Cardiac muscle cell (in vitro differentiated cells and primary cell): ENCODE measurements at regions not wholly inside any gene's neighbourhood (a gene's known extent, or its start where the extent isn't known, plus 50 kb on each side); places are given as distances from the start of the nearest gene placed in this dataset.

Experiments used
- DNase-seq, 2 donors: peaks; one replicate each; pipeline versions ENCODE4 v3.0.0 to v3.0.0-alpha.2; 2010 to 2017; ENCODE audit warnings: low read depth in 1 of 2, low spot score in 1 of 2
- H3K27ac ChIP-seq: fragments of 200-600 bp; sonication (generic); 2 replicates; pipeline ENCODE4 v1.5.1; 2016
- H3K27me3 ChIP-seq: fragments of 200-600 bp; sonication (generic); 2 replicates; pipeline ENCODE4 v1.6.0; 2016; ENCODE audit warnings: control low read depth
- H3K36me3 ChIP-seq: fragments of 200-600 bp; sonication (generic); 2 replicates; pipeline ENCODE4 v1.5.1; 2016; ENCODE audit warnings: control low read depth
- H3K4me1 ChIP-seq: fragments of 200-600 bp; sonication (generic); 2 replicates; pipeline ENCODE4 v1.8.1; 2017; ENCODE audit warnings: low read depth, mild to moderate bottlenecking, mixed run types
- H3K4me3 ChIP-seq: fragments of 200-600 bp; sonication (generic); 2 replicates; pipeline ENCODE4 v1.5.1; 2016; ENCODE audit warnings: mild to moderate bottlenecking
- H3K9me3 ChIP-seq: fragments of 200-600 bp; sonication (generic); 2 replicates; pipeline ENCODE4 v1.5.1; 2017; ENCODE audit warnings: low read depth, mild to moderate bottlenecking, control low read depth
- TF ChIP-seq, protein P1 (sequence below): IDR thresholded peaks from 2 replicates; pipeline ENCODE4 v1.5.1; 2012; ENCODE audit warnings: low read depth, mild to moderate bottlenecking, low read length

DNA sequence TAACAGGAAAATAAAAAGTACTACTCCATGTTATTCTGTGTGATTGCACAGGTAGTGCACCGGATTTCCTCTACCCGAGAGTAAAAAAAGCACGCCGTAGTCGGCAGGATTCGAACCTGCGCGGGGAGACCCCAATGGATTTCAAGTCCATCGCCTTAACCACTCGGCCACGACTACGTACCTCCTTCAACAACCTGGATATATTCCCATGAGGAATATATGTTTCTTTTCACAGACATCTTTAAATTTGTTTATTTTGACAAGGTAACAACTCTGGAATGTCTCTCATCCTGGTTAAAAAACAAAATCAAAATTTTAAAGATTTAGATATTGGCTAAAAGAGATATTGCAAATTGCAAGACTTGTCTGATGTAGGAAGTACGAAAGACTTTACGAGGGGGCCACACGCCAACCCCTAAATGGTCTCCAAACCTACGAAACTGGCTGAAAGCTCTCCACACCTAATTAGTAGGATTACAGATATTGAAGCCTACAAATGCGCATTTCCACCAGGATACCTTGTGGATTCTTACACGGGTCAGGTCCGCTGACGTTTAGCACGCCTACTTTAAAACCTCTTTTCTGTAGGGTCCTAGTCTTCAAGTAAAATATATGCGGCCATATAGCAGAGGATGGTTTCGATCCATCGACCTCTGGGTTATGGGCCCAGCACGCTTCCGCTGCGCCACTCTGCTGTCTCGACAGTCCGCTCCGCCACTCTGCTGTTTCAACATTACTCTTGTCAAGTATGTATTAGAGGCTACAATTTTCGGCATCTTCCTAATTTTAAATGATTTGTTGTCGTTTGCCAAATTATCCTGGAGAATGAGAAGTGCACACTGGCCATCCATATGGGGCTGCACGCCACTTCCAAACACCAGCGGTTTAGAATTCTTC lies 52.2 kb upstream of the BTN3A2 start:
- TF ChIP-seq, protein P1, sequence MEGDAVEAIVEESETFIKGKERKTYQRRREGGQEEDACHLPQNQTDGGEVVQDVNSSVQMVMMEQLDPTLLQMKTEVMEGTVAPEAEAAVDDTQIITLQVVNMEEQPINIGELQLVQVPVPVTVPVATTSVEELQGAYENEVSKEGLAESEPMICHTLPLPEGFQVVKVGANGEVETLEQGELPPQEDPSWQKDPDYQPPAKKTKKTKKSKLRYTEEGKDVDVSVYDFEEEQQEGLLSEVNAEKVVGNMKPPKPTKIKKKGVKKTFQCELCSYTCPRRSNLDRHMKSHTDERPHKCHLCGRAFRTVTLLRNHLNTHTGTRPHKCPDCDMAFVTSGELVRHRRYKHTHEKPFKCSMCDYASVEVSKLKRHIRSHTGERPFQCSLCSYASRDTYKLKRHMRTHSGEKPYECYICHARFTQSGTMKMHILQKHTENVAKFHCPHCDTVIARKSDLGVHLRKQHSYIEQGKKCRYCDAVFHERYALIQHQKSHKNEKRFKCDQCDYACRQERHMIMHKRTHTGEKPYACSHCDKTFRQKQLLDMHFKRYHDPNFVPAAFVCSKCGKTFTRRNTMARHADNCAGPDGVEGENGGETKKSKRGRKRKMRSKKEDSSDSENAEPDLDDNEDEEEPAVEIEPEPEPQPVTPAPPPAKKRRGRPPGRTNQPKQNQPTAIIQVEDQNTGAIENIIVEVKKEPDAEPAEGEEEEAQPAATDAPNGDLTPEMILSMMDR, result no peak
- H3K36me3 ChIP-seq, result no peaks in the 10 kb centered on the region
- H3K4me1 ChIP-seq, result no peaks in the 10 kb centered on the region
- H3K4me3 ChIP-seq, result peak overlapping the region; percentile 62
- peak; percentile 75 to 90 for DNase-seq
- no peaks in the 10 kb centered on the region for H3K9me3 ChIP-seq
- peak overlapping the region; percentile 6 for H3K27ac ChIP-seq
- no peaks in the 10 kb centered on the region for H3K27me3 ChIP-seq
